HepG2 (cell line): ENCODE measurements at regions not wholly inside any gene's neighbourhood (a gene's known extent, or its start where the extent isn't known, plus 50 kb on each side); places are given as distances from the start of the nearest gene placed in this dataset.

ENCODE experiments used
- ATAC-seq: fragments of 200-7000 bp; cut with Tn5 transposase; 3 replicates; pipeline ENCODE4 v1.9.1; 2020; ENCODE audit warnings: mild to moderate bottlenecking, moderate library complexity
- BruUV-seq: library from RNA; stranded (reverse); fragments of 400-500 nt; replicated peaks from 2 replicates; lab custom pipeline; 2021; lab: Mats Ljungman, UMichigan
- CTCF ChIA-PET: fragments of 300-600 bp; formaldehyde crosslinking; extraction: SDS; loops from one replicate; lab custom pipeline; 2021; ENCODE audit warnings: low total read pairs, inconsistent platforms, low intra/inter-chr PET ratio; lab: Yijun Ruan, JAX
- POLR2A ChIA-PET: fragments of 350-600 bp; sonication (Branson Sonifier 250); formaldehyde crosslinking; loops from one replicate; lab custom pipeline; 2020; ENCODE audit warnings: antibody characterized with exemption, inconsistent platforms; lab: Yijun Ruan, JAX
- DNase-seq: peaks from one replicate; pipeline ENCODE4 v3.0.0-alpha.2; 2015; ENCODE audit warnings: low spot score
- FAIRE-seq: peaks from 3 replicates; lab custom pipeline; 2011; peaks lifted over from hg19 to GRCh38; lab: Jason Lieb, UNC
- H2AFZ ChIP-seq: one replicate; pipeline ENCODE4 v1.6.1; 2011; ENCODE audit warnings: low read length, inconsistent platforms
- H3K27ac ChIP-seq: fragments of 300-600 bp; 3 replicates; pipeline ENCODE4 v1.8.0; 2011; ENCODE audit warnings: mixed run types, mild to moderate bottlenecking, mixed read lengths, low read length, inconsistent platforms; ENCODE audit not compliant: insufficient read depth; ENCODE audit errors: extremely low read length
- H3K27me3 ChIP-seq, 2 experiments: fragments of 200-600 bp in 1 of 2; 2 replicates in 1 of 2; 3 replicates in 1 of 2; pipeline versions ENCODE4 v1.6.0 to v1.8.0; 2011; ENCODE audit warnings: low read length in 2 of 2, mild to moderate bottlenecking in 2 of 2, moderate library complexity in 2 of 2, inconsistent platforms in 1 of 2; ENCODE audit not compliant: insufficient read depth in 2 of 2, control insufficient read depth in 1 of 2
- H3K36me3 ChIP-seq, 2 experiments: fragments of 200-600 bp in 1 of 2; replicated peaks in 1 of 2; 2 replicates in 1 of 2; 3 replicates in 1 of 2; pipeline versions ENCODE4 v1.5.1 to v1.8.0; 2011; ENCODE audit warnings: low read length in 2 of 2, inconsistent platforms in 1 of 2; ENCODE audit not compliant: insufficient read depth in 2 of 2, control insufficient read depth in 1 of 2
- H3K4me1 ChIP-seq: 2 replicates; pipeline ENCODE4 v1.5.1; 2012; ENCODE audit warnings: low read length, inconsistent platforms; ENCODE audit not compliant: insufficient read depth
- H3K4me2 ChIP-seq: 2 replicates; pipeline ENCODE4 v1.6.0; 2011; ENCODE audit warnings: low read depth, low read length, inconsistent platforms
- H3K4me3 ChIP-seq, 3 experiments: fragments of 200-600 bp in 1 of 3; sonication (generic), shearing (Covaris generic) in 1 of 3; replicated peaks in 1 of 3; 2 replicates each; pipeline ENCODE4 v1.5.1; 2011 to 2016; ENCODE audit warnings: low read length in 3 of 3, inconsistent platforms in 2 of 3, low read depth in 2 of 3, mild to moderate bottlenecking in 2 of 3, control low read depth in 1 of 3, mixed read lengths in 1 of 3; ENCODE audit not compliant: insufficient read depth in 1 of 3
- H3K79me2 ChIP-seq: one replicate; pipeline ENCODE4 v1.6.1; 2011; ENCODE audit warnings: low read length, inconsistent platforms; ENCODE audit not compliant: insufficient read depth
- H3K9ac ChIP-seq: 2 replicates; pipeline ENCODE4 v1.6.0; 2011; ENCODE audit warnings: mild to moderate bottlenecking, low read depth, low read length, inconsistent platforms; ENCODE audit not compliant: insufficient read depth
- H3K9me3 ChIP-seq: 2 replicates; pipeline ENCODE4 v1.5.1; 2012; ENCODE audit warnings: mild to moderate bottlenecking, low read length
- H4K20me1 ChIP-seq: 2 replicates; pipeline ENCODE4 v1.6.0; 2011; ENCODE audit warnings: inconsistent platforms, mild to moderate bottlenecking, low read length, moderate library complexity; ENCODE audit not compliant: insufficient read depth
- ATF7-NPFF ChIP-seq: sonication (generic); formaldehyde crosslinking; IDR thresholded peaks from 2 replicates; pipeline ENCODE4 v1.8.1; 2023; ENCODE audit warnings: mild to moderate bottlenecking, low read depth, missing genetic modification reagents, moderate library complexity
- CBFB ChIP-seq: sonication (generic); formaldehyde crosslinking; IDR thresholded peaks from 2 replicates; pipeline ENCODE4 v1.4.0; 2020; ENCODE audit warnings: missing genetic modification reagents
- FOXA1 ChIP-seq, 2 experiments: fragments of 450-650 bp in 1 of 2; sonication (generic) in 1 of 2; formaldehyde crosslinking in 1 of 2; IDR thresholded peaks; 2 replicates each; pipeline versions ENCODE4 v1.4.0 to v1.6.1; 2016 to 2020; ENCODE audit warnings: missing genetic modification reagents in 1 of 2
- GLMP ChIP-seq: sonication (generic); formaldehyde crosslinking; IDR thresholded peaks from 2 replicates; pipeline ENCODE4 v1.9.0; 2021; ENCODE audit warnings: missing genetic modification reagents, mild to moderate bottlenecking, borderline replicate concordance
- GZF1 ChIP-seq: sonication (generic); formaldehyde crosslinking; IDR thresholded peaks from 2 replicates; pipeline ENCODE4 v1.5.1; 2020; ENCODE audit warnings: mild to moderate bottlenecking, missing genetic modification reagents
- HNRNPLL ChIP-seq: fragments of 200-400 bp; formaldehyde crosslinking; IDR thresholded peaks from 2 replicates; pipeline ENCODE4 v1.6.1; 2017; ENCODE audit warnings: mild to moderate bottlenecking, low read depth, low read length; ENCODE audit not compliant: poor library complexity, severe bottlenecking
- JUN ChIP-seq: sonication (generic); formaldehyde crosslinking; IDR thresholded peaks from 2 replicates; pipeline ENCODE4 v1.4.0; 2020; ENCODE audit warnings: mild to moderate bottlenecking, missing genetic modification reagents
- NFIB ChIP-seq: sonication (generic); formaldehyde crosslinking; IDR thresholded peaks from 2 replicates; pipeline ENCODE4 v1.9.0; 2021; ENCODE audit warnings: missing genetic modification reagents, mild to moderate bottlenecking, borderline replicate concordance
- NPAS2 ChIP-seq: sonication (generic); formaldehyde crosslinking; IDR thresholded peaks from 2 replicates; pipeline ENCODE4 v1.8.0; 2022; ENCODE audit warnings: mild to moderate bottlenecking, missing genetic modification reagents, borderline replicate concordance
- ONECUT2 ChIP-seq: sonication (generic); formaldehyde crosslinking; IDR thresholded peaks from 2 replicates; pipeline ENCODE4 v1.4.0; 2020; ENCODE audit warnings: missing genetic modification reagents
- PAF1 ChIP-seq: IDR thresholded peaks from 2 replicates; pipeline ENCODE4 v1.6.1; 2016; ENCODE audit warnings: missing genetic modification reagents, missing compliant biosample characterization
- ZBTB14 ChIP-seq: sonication (generic); formaldehyde crosslinking; IDR thresholded peaks from 2 replicates; pipeline ENCODE4 v1.4.0; 2020; ENCODE audit warnings: missing genetic modification reagents
- ZNF367 ChIP-seq: sonication (generic); formaldehyde crosslinking; IDR thresholded peaks from 2 replicates; pipeline ENCODE4 v1.4.0; 2020; ENCODE audit warnings: missing genetic modification reagents, borderline replicate concordance
- WGBS: methylation state at CpG from one replicate; pipeline ENCODE4 v1.1.6; 2017; ENCODE audit warnings: low lambda C conversion rate; 5-methylcytosine and 5-hydroxymethylcytosine counted together
- in situ Hi-C: cut with HindIII; loops from 2 replicates; pipeline ENCODE4 v1.10.0; 2017; ENCODE audit warnings: low pct_unique_long_range_greater_than_20kb; ENCODE audit not compliant: extremely low pct_ligation_motif_present
- intact Hi-C: fragments of 100-400 bp; cut with micrococcal nuclease; formaldehyde crosslinking; loops from one replicate; pipeline ENCODE4 v1.10.0; 2022; ENCODE audit not compliant: unreplicated experiment
- TF ChIP-seq, protein P1 (sequence below): sonication (generic); formaldehyde crosslinking; IDR thresholded peaks from 2 replicates; pipeline ENCODE4 v1.5.0; 2020; ENCODE audit warnings: mild to moderate bottlenecking, missing genetic modification reagents
- TF ChIP-seq, protein P2 (sequence below): sonication (generic); formaldehyde crosslinking; IDR thresholded peaks from 2 replicates; pipeline ENCODE4 v1.8.0; 2022; ENCODE audit warnings: missing genetic modification reagents, mild to moderate bottlenecking, moderate library complexity, borderline replicate concordance
- TF ChIP-seq, protein P3 (sequence below): sonication (generic); formaldehyde crosslinking; IDR thresholded peaks from 2 replicates; pipeline ENCODE4 v1.8.0; 2022; ENCODE audit warnings: mild to moderate bottlenecking, missing genetic modification reagents

DNA sequence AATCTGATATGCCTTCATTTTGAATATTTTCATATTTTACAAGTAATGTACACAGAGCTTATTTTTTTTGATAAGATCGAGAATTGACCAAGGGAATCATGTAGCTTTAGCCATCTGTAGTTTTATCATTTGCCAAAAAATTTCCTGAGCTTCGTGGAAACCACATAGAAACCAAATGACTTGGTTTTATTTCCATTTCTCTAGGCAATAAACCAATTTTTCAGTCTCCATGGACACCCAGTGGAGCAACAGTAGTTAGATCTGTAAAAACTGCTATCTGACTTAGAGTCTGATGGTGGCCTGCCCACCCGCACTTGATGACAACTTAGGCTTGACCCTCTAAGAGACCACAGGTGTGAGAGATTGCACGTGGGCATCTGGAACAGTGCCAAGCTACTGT, 127.8 kb upstream of the CDK6 start:
- H3K27me3 ChIP-seq = no peaks in the 10 kb centered on the region
- ATAC-seq (no peak), FAIRE-seq (no peak), DNase-seq (no peak)
- H3K4me1 ChIP-seq = no peaks in the 10 kb centered on the region
- intact Hi-C loops = no loop called here
- POLR2A ChIA-PET = no interaction called here
- H3K9ac ChIP-seq = no peak overlapping the region
- no peak overlapping the region for H2AFZ ChIP-seq
- no peak overlapping the region for H3K27ac ChIP-seq
- H3K4me2 ChIP-seq = no peak overlapping the region
- H4K20me1 ChIP-seq = no peaks in the 10 kb centered on the region
- H3K4me3 ChIP-seq = no peak overlapping the region
- H3K36me3 ChIP-seq = no peaks in the 10 kb centered on the region
- in situ Hi-C loops = no loop called here
- 24% methylated on average over 4 of the region's 4 CpGs for WGBS
- BruUV-seq = no TSS peak
- H3K79me2 ChIP-seq = no peaks in the 10 kb centered on the region
- no peaks in the 10 kb centered on the region for H3K9me3 ChIP-seq
- CTCF ChIA-PET = no interaction called here
- no peak for TF ChIP-seq ZNF367
- no peak for TF ChIP-seq GZF1
- TF ChIP-seq, protein P1, sequence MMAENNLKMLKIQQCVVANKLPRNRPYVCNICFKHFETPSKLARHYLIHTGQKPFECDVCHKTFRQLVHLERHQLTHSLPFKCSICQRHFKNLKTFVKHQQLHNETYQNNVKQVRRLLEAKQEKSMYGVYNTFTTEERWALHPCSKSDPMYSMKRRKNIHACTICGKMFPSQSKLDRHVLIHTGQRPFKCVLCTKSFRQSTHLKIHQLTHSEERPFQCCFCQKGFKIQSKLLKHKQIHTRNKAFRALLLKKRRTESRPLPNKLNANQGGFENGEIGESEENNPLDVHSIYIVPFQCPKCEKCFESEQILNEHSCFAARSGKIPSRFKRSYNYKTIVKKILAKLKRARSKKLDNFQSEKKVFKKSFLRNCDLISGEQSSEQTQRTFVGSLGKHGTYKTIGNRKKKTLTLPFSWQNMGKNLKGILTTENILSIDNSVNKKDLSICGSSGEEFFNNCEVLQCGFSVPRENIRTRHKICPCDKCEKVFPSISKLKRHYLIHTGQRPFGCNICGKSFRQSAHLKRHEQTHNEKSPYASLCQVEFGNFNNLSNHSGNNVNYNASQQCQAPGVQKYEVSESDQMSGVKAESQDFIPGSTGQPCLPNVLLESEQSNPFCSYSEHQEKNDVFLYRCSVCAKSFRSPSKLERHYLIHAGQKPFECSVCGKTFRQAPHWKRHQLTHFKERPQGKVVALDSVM = no peak
- TF ChIP-seq GLMP = no peak
- no peak for TF ChIP-seq NFIB (CRISPR knock-in tag)
- TF ChIP-seq ATF7-NPFF = no peak
- TF ChIP-seq HNRNPLL = no peak
- no peak for TF ChIP-seq PAF1 (CRISPR knock-in tag)
- TF ChIP-seq, protein P2, sequence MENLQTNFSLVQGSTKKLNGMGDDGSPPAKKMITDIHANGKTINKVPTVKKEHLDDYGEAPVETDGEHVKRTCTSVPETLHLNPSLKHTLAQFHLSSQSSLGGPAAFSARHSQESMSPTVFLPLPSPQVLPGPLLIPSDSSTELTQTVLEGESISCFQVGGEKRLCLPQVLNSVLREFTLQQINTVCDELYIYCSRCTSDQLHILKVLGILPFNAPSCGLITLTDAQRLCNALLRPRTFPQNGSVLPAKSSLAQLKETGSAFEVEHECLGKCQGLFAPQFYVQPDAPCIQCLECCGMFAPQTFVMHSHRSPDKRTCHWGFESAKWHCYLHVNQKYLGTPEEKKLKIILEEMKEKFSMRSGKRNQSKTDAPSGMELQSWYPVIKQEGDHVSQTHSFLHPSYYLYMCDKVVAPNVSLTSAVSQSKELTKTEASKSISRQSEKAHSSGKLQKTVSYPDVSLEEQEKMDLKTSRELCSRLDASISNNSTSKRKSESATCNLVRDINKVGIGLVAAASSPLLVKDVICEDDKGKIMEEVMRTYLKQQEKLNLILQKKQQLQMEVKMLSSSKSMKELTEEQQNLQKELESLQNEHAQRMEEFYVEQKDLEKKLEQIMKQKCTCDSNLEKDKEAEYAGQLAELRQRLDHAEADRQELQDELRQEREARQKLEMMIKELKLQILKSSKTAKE (CRISPR knock-in tag) = no peak
- TF ChIP-seq NPAS2 (CRISPR knock-in tag) = no peak
- no peak for TF ChIP-seq CBFB (CRISPR knock-in tag)
- TF ChIP-seq, protein P3, sequence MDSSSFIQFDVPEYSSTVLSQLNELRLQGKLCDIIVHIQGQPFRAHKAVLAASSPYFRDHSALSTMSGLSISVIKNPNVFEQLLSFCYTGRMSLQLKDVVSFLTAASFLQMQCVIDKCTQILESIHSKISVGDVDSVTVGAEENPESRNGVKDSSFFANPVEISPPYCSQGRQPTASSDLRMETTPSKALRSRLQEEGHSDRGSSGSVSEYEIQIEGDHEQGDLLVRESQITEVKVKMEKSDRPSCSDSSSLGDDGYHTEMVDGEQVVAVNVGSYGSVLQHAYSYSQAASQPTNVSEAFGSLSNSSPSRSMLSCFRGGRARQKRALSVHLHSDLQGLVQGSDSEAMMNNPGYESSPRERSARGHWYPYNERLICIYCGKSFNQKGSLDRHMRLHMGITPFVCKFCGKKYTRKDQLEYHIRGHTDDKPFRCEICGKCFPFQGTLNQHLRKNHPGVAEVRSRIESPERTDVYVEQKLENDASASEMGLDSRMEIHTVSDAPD = no peak
- TF ChIP-seq FOXA1 (IDR thresholded peaks at IDR 0.05) = no peak
- TF ChIP-seq FOXA1 (CRISPR knock-in tag; IDR thresholded peaks at IDR 0.05) = no peak
- no peak for TF ChIP-seq ONECUT2 (CRISPR knock-in tag)
- no peak for TF ChIP-seq JUN (CRISPR knock-in tag)
- no peak for TF ChIP-seq ZBTB14
